HepG2 (cell line): ENCODE measurements at regions not wholly inside any gene's neighbourhood (a gene's known extent, or its start where the extent isn't known, plus 50 kb on each side); places are given as distances from the start of the nearest gene placed in this dataset.

Source experiments
- ATAC-seq: fragments of 200-7000 bp; cut with Tn5 transposase; 3 replicates; pipeline ENCODE4 v1.9.1; 2020; ENCODE audit warnings: mild to moderate bottlenecking, moderate library complexity
- BruUV-seq: library from RNA; stranded (reverse); fragments of 400-500 nt; replicated peaks from 2 replicates; lab custom pipeline; 2021; lab: Mats Ljungman, UMichigan
- CTCF ChIA-PET: fragments of 300-600 bp; formaldehyde crosslinking; extraction: SDS; loops from one replicate; lab custom pipeline; 2021; ENCODE audit warnings: low total read pairs, inconsistent platforms, low intra/inter-chr PET ratio; lab: Yijun Ruan, JAX
- POLR2A ChIA-PET: fragments of 350-600 bp; sonication (Branson Sonifier 250); formaldehyde crosslinking; loops from one replicate; lab custom pipeline; 2020; ENCODE audit warnings: antibody characterized with exemption, inconsistent platforms; lab: Yijun Ruan, JAX
- DNase-seq: peaks from one replicate; pipeline ENCODE4 v3.0.0-alpha.2; 2015; ENCODE audit warnings: low spot score
- FAIRE-seq: peaks from 3 replicates; lab custom pipeline; 2011; peaks lifted over from hg19 to GRCh38; lab: Jason Lieb, UNC
- H2AFZ ChIP-seq: one replicate; pipeline ENCODE4 v1.6.1; 2011; ENCODE audit warnings: low read length, inconsistent platforms
- H3K27ac ChIP-seq: fragments of 300-600 bp; 3 replicates; pipeline ENCODE4 v1.8.0; 2011; ENCODE audit warnings: mixed run types, mild to moderate bottlenecking, mixed read lengths, low read length, inconsistent platforms; ENCODE audit not compliant: insufficient read depth; ENCODE audit errors: extremely low read length
- H3K27me3 ChIP-seq, 2 experiments: fragments of 200-600 bp in 1 of 2; 2 replicates in 1 of 2; 3 replicates in 1 of 2; pipeline versions ENCODE4 v1.6.0 to v1.8.0; 2011; ENCODE audit warnings: low read length in 2 of 2, mild to moderate bottlenecking in 2 of 2, moderate library complexity in 2 of 2, inconsistent platforms in 1 of 2; ENCODE audit not compliant: insufficient read depth in 2 of 2, control insufficient read depth in 1 of 2
- H3K36me3 ChIP-seq, 2 experiments: fragments of 200-600 bp in 1 of 2; replicated peaks in 1 of 2; 2 replicates in 1 of 2; 3 replicates in 1 of 2; pipeline versions ENCODE4 v1.5.1 to v1.8.0; 2011; ENCODE audit warnings: low read length in 2 of 2, inconsistent platforms in 1 of 2; ENCODE audit not compliant: insufficient read depth in 2 of 2, control insufficient read depth in 1 of 2
- H3K4me1 ChIP-seq: 2 replicates; pipeline ENCODE4 v1.5.1; 2012; ENCODE audit warnings: low read length, inconsistent platforms; ENCODE audit not compliant: insufficient read depth
- H3K4me2 ChIP-seq: 2 replicates; pipeline ENCODE4 v1.6.0; 2011; ENCODE audit warnings: low read depth, low read length, inconsistent platforms
- H3K4me3 ChIP-seq, 3 experiments: fragments of 200-600 bp in 1 of 3; sonication (generic), shearing (Covaris generic) in 1 of 3; replicated peaks in 1 of 3; 2 replicates each; pipeline ENCODE4 v1.5.1; 2011 to 2016; ENCODE audit warnings: low read length in 3 of 3, inconsistent platforms in 2 of 3, low read depth in 2 of 3, mild to moderate bottlenecking in 2 of 3, control low read depth in 1 of 3, mixed read lengths in 1 of 3; ENCODE audit not compliant: insufficient read depth in 1 of 3
- H3K79me2 ChIP-seq: one replicate; pipeline ENCODE4 v1.6.1; 2011; ENCODE audit warnings: low read length, inconsistent platforms; ENCODE audit not compliant: insufficient read depth
- H3K9ac ChIP-seq: 2 replicates; pipeline ENCODE4 v1.6.0; 2011; ENCODE audit warnings: mild to moderate bottlenecking, low read depth, low read length, inconsistent platforms; ENCODE audit not compliant: insufficient read depth
- H3K9me3 ChIP-seq: 2 replicates; pipeline ENCODE4 v1.5.1; 2012; ENCODE audit warnings: mild to moderate bottlenecking, low read length
- H4K20me1 ChIP-seq: 2 replicates; pipeline ENCODE4 v1.6.0; 2011; ENCODE audit warnings: inconsistent platforms, mild to moderate bottlenecking, low read length, moderate library complexity; ENCODE audit not compliant: insufficient read depth
- ZGPAT ChIP-seq: IDR thresholded peaks from 2 replicates; pipeline ENCODE4 v1.6.1; 2016; ENCODE audit warnings: mild to moderate bottlenecking
- ZNF350 ChIP-seq: sonication (generic); formaldehyde crosslinking; IDR thresholded peaks from 2 replicates; pipeline ENCODE4 v1.4.0; 2020; ENCODE audit warnings: mild to moderate bottlenecking, low read depth, missing genetic modification reagents, borderline replicate concordance
- ZSCAN29 ChIP-seq: sonication (generic); formaldehyde crosslinking; conservative IDR thresholded peaks from 2 replicates; pipeline ENCODE4 v1.4.0; 2020; ENCODE audit warnings: mild to moderate bottlenecking, missing genetic modification reagents
- ZXDC ChIP-seq: sonication (generic); formaldehyde crosslinking; IDR thresholded peaks from 2 replicates; pipeline ENCODE4 v1.5.0; 2020; ENCODE audit warnings: mild to moderate bottlenecking, missing genetic modification reagents
- WGBS: methylation state at CpG from one replicate; pipeline ENCODE4 v1.1.6; 2017; ENCODE audit warnings: low lambda C conversion rate; 5-methylcytosine and 5-hydroxymethylcytosine counted together
- in situ Hi-C: cut with HindIII; loops from 2 replicates; pipeline ENCODE4 v1.10.0; 2017; ENCODE audit warnings: low pct_unique_long_range_greater_than_20kb; ENCODE audit not compliant: extremely low pct_ligation_motif_present
- intact Hi-C: fragments of 100-400 bp; cut with micrococcal nuclease; formaldehyde crosslinking; loops from one replicate; pipeline ENCODE4 v1.10.0; 2022; ENCODE audit not compliant: unreplicated experiment
- TF ChIP-seq, protein P1 (sequence below): sonication (generic); formaldehyde crosslinking; IDR thresholded peaks from 2 replicates; pipeline ENCODE4 v1.4.0; 2020; ENCODE audit warnings: mild to moderate bottlenecking, missing genetic modification reagents
- TF ChIP-seq, protein P2 (sequence below): IDR thresholded peaks from 2 replicates; pipeline ENCODE4 v1.6.1; 2012; ENCODE audit warnings: low read depth, low read length, improper control_type of control experiment
- TF ChIP-seq, protein P3 (sequence below): sonication (generic); formaldehyde crosslinking; IDR thresholded peaks from 2 replicates; pipeline ENCODE4 v1.4.0; 2020; ENCODE audit warnings: missing genetic modification reagents, borderline replicate concordance
- TF ChIP-seq, protein P4 (sequence below): sonication (generic); formaldehyde crosslinking; IDR thresholded peaks from 2 replicates; pipeline ENCODE4 v1.5.1; 2020; ENCODE audit warnings: mild to moderate bottlenecking, moderate library complexity, missing genetic modification reagents

DNA sequence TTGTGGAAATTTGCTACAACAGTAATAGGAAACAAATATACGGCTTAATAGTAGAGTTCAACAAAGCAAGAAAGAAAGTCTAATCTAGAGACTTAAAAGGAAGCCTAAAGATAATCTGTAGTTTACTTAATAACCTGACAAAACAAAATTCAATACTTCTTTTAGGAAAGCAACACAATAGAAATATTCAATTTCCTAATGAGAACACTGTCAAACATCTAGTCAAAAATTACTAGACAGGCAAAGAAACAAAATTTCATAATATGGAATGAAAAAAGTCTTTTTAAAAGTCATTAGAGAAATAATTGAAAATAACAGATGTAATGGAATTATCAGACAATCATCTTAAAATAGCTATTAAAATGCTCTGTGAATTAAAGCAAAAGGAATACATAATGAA, 692.5 kb upstream of the ADAMTS16 start:
- ATAC-seq (no peak), DNase-seq (no peak), FAIRE-seq (no peak)
- ChIA-PET POLR2A (no interaction called here), CTCF (no interaction called here)
- H4K20me1 ChIP-seq: no peaks in the 10 kb centered on the region
- peaks cover 76% of the 10 kb centered on the region for H3K9me3 ChIP-seq
- intact Hi-C loops: no loop called here
- H2AFZ ChIP-seq: no peak overlapping the region
- H3K4me2 ChIP-seq: no peak overlapping the region
- no peak overlapping the region for H3K4me3 ChIP-seq
- no peaks in the 10 kb centered on the region for H3K36me3 ChIP-seq
- in situ Hi-C loops: no loop called here
- no peaks in the 10 kb centered on the region for H3K4me1 ChIP-seq
- no TSS peak for BruUV-seq
- H3K9ac ChIP-seq: no peak overlapping the region
- no peaks in the 10 kb centered on the region for H3K27me3 ChIP-seq
- H3K79me2 ChIP-seq: no peaks in the 10 kb centered on the region
- H3K27ac ChIP-seq: no peak overlapping the region
- 5% methylated on average over 1 of the region's 1 CpG for WGBS
- TF ChIP-seq, protein P1, sequence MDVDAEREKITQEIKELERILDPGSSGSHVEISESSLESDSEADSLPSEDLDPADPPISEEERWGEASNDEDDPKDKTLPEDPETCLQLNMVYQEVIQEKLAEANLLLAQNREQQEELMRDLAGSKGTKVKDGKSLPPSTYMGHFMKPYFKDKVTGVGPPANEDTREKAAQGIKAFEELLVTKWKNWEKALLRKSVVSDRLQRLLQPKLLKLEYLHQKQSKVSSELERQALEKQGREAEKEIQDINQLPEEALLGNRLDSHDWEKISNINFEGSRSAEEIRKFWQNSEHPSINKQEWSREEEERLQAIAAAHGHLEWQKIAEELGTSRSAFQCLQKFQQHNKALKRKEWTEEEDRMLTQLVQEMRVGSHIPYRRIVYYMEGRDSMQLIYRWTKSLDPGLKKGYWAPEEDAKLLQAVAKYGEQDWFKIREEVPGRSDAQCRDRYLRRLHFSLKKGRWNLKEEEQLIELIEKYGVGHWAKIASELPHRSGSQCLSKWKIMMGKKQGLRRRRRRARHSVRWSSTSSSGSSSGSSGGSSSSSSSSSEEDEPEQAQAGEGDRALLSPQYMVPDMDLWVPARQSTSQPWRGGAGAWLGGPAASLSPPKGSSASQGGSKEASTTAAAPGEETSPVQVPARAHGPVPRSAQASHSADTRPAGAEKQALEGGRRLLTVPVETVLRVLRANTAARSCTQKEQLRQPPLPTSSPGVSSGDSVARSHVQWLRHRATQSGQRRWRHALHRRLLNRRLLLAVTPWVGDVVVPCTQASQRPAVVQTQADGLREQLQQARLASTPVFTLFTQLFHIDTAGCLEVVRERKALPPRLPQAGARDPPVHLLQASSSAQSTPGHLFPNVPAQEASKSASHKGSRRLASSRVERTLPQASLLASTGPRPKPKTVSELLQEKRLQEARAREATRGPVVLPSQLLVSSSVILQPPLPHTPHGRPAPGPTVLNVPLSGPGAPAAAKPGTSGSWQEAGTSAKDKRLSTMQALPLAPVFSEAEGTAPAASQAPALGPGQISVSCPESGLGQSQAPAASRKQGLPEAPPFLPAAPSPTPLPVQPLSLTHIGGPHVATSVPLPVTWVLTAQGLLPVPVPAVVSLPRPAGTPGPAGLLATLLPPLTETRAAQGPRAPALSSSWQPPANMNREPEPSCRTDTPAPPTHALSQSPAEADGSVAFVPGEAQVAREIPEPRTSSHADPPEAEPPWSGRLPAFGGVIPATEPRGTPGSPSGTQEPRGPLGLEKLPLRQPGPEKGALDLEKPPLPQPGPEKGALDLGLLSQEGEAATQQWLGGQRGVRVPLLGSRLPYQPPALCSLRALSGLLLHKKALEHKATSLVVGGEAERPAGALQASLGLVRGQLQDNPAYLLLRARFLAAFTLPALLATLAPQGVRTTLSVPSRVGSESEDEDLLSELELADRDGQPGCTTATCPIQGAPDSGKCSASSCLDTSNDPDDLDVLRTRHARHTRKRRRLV (CRISPR knock-in tag): no peak
- TF ChIP-seq ZNF350 (no peak), ZSCAN29 (CRISPR knock-in tag) (no peak), ZXDC (no peak), ZGPAT (CRISPR knock-in tag) (no peak)
- TF ChIP-seq, protein P2, sequence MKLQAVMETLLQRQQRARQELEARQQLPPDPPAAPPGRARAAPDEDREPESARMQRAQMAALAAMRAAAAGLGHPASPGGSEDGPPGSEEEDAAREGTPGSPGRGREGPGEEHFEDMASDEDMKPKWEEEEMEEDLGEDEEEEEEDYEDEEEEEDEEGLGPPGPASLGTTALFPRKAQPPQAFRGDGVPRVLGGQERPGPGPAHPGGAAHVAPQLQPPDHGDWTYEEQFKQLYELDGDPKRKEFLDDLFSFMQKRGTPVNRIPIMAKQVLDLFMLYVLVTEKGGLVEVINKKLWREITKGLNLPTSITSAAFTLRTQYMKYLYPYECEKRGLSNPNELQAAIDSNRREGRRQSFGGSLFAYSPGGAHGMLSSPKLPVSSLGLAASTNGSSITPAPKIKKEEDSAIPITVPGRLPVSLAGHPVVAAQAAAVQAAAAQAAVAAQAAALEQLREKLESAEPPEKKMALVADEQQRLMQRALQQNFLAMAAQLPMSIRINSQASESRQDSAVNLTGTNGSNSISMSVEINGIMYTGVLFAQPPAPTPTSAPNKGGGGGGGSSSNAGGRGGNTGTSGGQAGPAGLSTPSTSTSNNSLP: no peak
- TF ChIP-seq, protein P3, sequence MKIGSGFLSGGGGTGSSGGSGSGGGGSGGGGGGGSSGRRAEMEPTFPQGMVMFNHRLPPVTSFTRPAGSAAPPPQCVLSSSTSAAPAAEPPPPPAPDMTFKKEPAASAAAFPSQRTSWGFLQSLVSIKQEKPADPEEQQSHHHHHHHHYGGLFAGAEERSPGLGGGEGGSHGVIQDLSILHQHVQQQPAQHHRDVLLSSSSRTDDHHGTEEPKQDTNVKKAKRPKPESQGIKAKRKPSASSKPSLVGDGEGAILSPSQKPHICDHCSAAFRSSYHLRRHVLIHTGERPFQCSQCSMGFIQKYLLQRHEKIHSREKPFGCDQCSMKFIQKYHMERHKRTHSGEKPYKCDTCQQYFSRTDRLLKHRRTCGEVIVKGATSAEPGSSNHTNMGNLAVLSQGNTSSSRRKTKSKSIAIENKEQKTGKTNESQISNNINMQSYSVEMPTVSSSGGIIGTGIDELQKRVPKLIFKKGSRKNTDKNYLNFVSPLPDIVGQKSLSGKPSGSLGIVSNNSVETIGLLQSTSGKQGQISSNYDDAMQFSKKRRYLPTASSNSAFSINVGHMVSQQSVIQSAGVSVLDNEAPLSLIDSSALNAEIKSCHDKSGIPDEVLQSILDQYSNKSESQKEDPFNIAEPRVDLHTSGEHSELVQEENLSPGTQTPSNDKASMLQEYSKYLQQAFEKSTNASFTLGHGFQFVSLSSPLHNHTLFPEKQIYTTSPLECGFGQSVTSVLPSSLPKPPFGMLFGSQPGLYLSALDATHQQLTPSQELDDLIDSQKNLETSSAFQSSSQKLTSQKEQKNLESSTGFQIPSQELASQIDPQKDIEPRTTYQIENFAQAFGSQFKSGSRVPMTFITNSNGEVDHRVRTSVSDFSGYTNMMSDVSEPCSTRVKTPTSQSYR (CRISPR knock-in tag): no peak
- TF ChIP-seq, protein P4, sequence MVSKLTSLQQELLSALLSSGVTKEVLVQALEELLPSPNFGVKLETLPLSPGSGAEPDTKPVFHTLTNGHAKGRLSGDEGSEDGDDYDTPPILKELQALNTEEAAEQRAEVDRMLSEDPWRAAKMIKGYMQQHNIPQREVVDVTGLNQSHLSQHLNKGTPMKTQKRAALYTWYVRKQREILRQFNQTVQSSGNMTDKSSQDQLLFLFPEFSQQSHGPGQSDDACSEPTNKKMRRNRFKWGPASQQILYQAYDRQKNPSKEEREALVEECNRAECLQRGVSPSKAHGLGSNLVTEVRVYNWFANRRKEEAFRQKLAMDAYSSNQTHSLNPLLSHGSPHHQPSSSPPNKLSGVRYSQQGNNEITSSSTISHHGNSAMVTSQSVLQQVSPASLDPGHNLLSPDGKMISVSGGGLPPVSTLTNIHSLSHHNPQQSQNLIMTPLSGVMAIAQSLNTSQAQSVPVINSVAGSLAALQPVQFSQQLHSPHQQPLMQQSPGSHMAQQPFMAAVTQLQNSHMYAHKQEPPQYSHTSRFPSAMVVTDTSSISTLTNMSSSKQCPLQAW (CRISPR knock-in tag): no peak
